Stimulated activated CD4-positive, alpha-beta T cell treated with anti-CD3 and anti-CD28 coated beads, Interleukin-2, amount 100 ng/mL, for 48 hours (primary cell): ENCODE measurements at regions not wholly inside any gene's neighbourhood (a gene's known extent, or its start where the extent isn't known, plus 50 kb on each side); places are given as distances from the start of the nearest gene placed in this dataset.

Source experiments
- DNase-seq, 2 donors: peaks; one replicate each; pipeline ENCODE4 v3.0.0-alpha.2; 2020

- no peak for DNase-seq
Observed at GRCh38 chr1:29521438-29521715, 285.1 kb downstream of the PTPRU start.

DNA sequence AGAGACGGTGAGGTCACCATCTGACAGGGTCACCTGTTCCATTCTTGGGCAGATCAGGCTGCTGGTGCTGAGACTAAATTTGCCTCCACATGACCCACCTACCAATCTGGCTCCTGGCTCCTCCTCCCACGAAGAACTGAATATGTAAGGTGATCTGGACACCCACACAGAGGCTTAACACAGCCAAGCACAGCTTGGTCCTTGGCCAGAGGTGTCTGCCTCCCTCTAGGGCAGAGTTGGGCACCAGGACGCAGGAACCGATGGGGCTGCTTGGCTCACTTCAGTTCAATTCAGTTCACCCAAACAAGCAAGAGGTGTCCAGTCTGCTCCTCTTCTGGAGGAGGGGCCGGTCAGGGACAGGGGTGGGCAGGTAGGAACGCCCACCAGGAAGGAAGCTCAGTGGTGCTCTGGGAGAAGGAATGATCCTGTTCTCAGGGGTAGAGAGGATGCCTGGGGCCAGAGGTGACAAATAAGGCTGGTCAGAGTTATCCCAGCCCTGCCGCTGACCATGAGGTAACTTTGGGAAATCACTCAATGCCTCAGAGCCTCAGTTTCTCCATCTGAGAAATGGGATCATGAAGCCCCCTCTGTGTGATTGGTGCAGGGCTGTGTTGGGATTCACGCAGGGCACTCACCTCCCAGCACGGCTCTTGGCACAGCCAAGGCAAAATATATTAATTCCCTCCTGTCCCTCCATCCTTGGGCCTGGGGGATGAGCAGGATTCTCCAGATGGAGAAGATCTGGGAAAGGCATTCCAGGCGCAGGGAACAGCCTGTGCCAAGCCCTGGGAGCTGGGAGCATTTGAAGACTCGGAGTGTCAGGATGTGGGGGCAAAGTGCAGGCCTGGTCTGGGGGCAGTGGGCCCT lies 284.5 kb downstream of the PTPRU start:
- DNase-seq, result no peak

GRCh38 chr1:29519788-29520110 lies 283.4 kb downstream of the PTPRU start:
- no peak for DNase-seq

DNA sequence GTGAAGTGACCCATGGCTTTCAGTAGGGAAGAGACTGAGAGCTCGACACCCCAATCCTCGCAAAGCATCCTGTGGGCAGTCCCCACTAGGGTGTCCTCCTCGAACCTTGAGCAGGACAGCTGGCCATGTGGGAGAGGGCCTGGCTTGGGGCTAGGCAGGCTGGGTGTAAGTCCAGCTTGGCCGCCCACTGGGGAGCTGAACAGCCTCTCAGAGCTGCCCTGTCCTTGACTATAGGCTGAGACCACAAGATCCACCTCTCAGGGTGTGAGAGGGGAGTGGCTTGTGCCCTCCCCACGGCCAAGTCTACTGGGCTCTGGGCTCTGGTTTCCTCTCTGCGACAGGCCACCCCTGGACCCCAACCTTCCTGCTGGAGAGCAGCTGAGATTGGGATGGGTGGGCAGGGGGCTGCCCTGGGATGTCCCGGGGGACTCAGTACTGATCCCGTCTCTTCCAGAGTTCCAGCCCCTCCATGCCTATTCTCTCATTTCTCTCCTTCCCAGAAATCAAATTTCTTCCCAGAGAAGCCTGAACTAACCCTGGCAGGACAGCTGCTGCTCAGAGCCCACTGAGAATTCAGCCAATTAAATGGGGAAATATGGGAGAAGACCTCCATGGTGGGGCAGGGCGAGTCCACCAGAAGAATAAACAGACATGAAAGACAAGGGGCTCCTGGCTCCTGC lies 282.9 kb downstream of the PTPRU start:
- no peak for DNase-seq

GRCh38 chr1:29518183-29518835 lies 282.0 kb downstream of the PTPRU start:
- no peak for DNase-seq

GRCh38 chr1:29517251-29518086 lies 281.1 kb downstream of the PTPRU start:
- DNase-seq, result no peak

DNA sequence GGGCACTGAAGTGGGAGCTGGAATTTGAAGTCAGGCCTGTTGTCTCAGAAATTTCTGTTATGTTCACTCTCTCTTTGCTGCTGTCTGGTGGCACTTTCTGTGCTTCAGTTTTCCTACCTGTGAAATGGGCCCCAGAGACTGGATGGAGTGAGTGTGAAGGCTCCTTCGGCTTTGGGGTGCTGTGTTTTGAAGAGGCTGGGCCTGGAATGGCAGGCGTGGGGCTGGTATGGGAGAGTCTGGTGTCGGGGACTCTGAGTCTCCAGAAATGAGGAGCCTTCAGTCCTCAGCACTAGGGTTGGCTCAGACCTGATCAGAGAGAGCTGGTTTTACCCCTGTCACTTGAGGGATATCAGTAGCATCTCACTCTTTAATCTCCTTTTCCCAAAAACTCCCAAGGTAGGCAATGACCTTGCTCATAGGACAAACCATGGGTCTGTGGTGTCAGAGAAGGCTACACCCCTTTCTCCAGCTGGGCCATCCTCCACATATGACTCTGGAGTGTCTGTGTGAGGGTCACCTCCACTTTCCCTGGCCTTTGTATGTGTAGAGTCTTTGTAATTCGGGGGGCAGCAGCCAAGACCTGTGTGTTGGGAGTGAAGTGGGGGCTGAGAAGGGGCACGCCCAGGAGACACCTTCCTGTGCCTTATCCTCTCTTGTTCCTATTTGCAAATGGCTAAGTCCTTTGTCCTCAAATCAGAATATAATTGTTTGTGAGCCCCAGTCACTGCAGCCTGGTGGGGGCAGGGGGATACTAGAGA lies 279.9 kb downstream of the PTPRU start:
- no peak for DNase-seq

- no peak for DNase-seq
Observed at GRCh38 chr1:29515170-29515955, 279.0 kb downstream of the PTPRU start.

DNA sequence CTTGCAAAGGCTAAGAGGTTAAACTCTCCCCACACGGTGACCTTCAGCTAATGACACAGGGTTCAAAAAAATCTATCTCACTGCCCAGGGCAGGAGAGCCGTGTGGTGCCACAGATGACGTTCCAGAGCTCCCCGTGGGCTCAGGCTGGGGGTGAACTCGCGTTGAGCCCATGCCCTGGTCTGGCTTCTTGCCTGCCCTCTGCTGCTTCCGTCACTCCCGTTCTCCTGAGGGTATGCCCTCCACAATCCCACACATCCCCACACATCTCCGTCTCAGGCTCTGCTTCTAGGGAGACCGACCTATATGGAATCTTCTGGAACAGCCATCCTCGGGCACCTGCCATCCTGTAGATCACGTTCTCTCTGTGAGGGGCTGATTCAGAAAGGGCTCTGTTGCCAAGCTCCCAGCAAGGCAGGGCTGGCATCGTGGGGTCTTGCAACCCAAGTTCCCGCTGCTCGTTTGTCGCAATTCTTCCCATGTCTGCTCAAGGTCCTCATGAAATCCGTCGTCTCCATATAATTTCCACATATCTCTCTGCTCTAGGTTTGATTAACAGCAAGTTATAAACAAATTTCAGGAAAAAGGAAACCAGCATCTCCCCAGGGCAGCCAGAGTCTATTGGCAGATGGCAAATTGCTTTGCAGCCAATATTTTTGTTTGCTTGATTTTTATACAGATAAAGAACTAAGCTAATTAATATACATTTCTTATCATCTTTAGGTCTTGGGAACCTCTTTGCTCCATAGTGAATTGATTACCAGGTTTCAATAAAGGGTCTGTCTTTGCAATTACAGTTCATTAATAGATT lies 278.2 kb downstream of the PTPRU start:
- no peak for DNase-seq

DNA sequence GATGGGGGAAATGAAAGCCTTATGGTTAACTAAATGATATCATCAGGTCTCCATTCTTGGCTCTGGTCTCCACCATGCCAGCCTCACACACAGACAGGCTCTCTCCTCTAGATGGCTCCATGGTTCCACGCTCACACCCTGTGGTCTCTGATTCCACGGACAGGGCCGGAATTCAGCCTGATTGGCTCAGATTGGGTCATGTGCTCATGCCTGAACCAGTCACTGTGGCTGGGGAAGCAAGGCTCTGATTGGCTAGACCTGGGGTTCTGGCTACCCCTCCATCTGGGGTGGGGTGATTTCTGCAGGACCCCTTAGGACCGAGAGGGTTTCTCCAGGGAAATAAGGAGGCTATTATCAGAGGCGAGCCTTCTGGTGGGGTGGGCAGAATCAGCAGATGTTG lies 277.0 kb downstream of the PTPRU start:
- DNase-seq, result no peak

DNA sequence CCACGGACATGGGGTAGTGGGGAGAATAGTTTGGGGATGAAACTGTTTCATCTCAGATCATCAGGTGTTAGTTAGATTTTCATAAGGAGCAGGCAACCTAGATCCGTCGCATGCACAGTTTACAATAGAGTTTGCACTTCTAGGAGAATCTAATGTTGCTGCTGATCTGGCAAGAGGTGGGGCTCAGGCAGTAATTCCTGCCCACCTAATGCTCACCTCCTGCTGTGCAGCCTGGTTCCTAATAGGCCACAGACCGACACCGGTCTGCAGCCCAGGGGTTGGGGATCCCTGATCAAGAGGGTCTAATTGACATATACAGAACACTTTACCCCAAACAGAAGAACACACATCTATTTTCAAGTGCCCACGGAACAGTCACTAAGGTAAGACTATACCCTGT lies 275.1 kb downstream of the PTPRU start:
- DNase-seq, result no peak

- no peak for DNase-seq
Observed at GRCh38 chr1:29508458-29509107, 272.3 kb downstream of the PTPRU start.

DNA sequence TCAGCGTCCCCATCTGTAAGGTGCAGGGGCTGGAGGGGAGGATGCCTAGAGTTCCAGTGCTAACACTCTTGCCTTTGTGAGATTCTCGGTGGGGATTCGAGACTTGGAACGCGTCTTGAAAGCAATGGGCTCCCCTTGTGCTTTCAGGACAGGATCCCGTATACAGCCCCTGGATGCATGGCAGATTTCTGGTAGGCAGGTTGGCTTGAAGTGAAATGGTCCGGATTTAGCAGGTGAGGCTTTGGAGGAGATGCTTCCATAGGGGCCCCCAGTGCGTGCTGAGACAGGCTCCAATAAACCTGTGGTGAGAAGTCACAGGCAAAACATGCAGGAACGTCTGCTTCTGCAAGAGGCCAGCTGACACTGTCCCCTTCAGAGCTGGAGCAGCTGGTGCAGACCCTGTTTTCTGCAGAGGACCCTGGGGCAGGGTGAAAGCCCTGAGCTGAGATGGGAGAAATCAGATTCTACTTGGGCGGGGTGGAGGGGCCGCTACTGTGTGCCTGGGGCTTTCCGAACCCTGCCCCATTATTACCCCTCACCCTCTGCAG lies 270.4 kb downstream of the PTPRU start:
- DNase-seq, result no peak

DNA sequence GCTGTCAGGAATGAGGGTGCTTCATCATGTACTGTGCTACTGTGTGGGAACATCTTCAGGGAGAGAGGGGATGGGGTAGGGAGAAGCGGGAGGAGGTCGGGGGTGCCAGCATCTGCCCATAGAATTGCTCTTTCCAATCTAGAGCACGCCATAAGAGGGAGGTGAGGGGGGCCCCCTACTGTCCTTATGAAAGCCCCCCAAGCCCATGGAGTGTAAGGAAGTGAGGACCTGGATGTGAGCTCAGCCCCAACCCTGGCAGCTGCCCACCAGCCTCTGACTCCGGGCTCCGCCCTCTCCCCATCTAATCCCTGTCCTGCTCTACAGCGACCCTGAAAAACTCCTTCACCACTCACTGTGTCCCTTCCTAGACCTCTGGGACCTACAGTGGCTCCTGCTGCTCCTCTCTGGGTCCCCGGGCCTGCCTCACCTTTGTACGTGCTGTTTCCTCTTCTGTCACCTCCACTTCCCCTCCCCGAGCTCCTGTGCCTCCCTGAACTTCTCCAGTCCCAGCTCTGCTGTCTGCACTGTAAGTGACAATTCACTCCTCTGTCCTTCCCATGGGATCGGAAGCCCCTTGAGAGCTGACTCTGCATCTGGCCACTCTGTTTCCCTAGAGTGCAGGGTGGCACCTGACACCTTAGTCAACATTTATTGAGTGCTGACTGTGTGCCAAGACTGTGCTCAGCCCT lies 269.4 kb downstream of the PTPRU start:
- no peak for DNase-seq

DNA sequence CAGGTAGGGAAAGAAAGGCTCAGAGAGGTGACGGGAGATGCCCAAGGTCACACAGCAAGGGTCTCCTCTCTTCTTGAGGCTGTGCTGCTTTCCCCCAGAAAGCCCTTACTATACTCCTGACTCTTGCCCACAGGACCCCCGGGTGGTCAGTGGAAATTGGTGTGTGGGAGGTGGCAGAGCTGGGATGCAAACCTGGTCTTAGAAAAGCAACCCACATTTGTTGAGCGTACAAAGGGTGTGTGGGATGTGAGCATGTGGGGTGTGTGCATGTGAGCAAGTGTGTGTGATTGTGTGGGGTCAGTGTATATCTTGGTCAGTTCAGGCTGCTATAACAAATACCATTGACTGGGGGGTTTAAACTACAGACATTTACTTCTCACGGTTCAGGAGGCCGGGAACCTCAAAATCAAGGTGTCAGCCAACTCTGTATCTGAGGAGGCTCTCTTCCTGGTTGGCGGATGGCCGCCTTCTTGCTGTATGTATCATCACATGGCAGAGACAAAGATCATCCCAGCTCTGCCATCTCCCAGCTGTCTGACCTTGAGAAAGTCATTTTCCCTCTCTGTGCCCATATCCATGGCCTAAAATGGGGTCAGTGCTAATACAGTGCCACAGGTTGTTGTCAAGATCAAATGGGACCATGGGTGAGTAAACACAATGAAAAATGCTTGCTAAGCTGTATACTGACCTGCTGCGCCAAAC lies 268.5 kb downstream of the PTPRU start:
- no peak for DNase-seq

DNA sequence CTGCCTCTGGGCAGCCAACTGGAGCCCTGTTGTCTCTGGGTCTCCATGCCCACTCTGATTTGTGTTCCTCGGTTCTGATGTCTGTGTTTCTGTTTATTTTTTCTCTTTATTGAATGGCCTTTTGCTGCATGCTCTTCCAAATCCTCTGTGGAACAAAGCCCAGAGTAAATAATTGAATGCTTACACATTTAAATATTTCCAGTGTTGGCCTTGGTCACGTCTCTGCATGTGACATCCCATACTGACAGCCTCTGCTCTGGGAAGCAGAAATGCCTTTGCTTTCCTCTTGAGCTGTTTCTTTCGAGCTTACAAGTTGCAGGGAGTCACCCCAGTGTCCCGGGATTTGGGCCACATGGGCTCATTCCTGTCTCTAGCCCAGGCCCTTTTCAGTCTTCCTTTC lies 267.9 kb downstream of the PTPRU start:
- no peak for DNase-seq

GRCh38 chr1:29502911-29503840 lies 266.9 kb downstream of the PTPRU start:
- no peak for DNase-seq
